NCI-H2196 (cell line): ENCODE measurements at regions not wholly inside any gene's neighbourhood (a gene's known extent, or its start where the extent isn't known, plus 50 kb on each side); places are given as distances from the start of the nearest gene placed in this dataset.

Experiments used
- DNase-seq: peaks from one replicate; lab custom pipeline; 2025; ENCODE audit not compliant: unreplicated experiment; lab: John Stamatoyannopoulos, UW

GRCh38 chr4:123832173-123833026 lies 435.8 kb downstream of the SPRY1 start:
- DNase-seq = no peak

DNA sequence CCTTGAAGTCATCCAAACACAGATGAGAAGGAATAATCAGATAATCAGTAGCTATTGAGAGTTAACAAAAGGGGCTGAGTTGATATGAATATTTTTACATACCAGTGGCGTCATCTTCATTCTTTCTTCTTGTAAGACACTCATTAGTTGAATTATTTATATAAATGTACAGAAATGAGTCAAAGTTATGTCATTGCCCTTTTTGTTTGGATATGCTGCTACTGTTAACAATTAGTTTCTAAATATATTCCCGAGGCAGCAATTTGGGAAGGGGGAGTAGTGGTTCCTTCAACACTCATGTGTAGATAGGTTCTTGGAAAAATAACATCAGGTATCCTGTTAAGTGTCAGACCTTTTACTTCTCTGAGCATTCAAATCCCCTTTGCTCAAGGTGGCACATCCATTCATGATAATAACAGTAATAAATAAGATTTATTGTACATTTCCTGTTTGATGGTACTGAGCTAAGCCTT lies 436.6 kb downstream of the SPRY1 start:
- no peak for DNase-seq

GRCh38 chr4:123835831-123836590 lies 439.4 kb downstream of the SPRY1 start:
- DNase-seq = no peak

DNA sequence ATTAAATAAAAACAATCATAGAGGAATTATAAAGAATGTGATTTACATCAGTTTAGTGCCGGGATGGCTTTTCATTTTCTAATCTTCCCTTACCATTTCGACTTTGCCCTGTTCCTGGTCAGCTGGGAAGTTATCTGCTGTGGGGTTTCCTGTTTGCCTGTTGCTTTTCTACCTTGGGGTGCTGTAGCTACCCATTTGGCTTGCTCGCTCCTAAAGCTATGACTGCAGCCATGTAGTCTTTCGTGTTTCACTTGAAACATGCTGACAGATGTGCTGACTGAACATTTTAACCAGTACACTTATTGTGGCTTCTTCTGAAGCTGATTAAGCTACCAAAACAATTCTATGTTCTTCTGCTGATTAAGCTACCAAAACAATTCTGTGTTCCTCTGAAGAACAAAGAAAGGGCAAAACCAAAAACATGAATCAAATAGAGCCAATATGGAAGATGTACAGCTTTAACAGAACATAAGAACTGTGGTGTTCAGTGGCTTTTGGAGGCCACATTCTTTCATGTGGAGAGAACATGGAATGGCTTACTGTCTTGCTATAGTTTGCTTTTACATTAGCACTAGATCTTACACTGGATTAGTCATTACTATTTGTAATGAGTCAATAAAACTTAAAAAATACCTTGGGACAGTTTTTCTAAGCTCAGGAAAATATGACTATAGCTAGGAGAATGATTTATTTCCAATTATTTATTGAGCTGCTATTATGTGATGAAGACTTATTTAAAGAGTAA lies 440.4 kb downstream of the SPRY1 start:
- DNase-seq = no peak

DNA sequence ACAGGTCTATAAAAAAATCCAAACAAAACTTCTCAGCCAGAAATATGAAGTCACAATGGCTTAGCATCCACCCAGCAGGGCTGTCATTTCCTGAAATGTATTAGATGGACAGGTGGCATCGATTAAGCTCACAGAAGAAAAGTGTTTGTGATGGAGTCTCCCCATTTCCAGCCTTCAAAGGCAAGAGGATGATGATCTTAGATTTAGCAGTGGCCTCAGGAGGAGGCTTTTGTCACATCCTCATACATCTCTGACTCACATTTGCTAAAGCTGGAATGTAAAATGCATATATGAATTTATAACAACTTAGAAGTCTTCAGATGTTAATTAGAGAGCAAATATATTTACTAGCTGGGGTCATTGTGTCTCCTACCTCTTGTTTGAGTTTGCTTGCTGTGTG lies 441.9 kb downstream of the SPRY1 start:
- no peak for DNase-seq

DNA sequence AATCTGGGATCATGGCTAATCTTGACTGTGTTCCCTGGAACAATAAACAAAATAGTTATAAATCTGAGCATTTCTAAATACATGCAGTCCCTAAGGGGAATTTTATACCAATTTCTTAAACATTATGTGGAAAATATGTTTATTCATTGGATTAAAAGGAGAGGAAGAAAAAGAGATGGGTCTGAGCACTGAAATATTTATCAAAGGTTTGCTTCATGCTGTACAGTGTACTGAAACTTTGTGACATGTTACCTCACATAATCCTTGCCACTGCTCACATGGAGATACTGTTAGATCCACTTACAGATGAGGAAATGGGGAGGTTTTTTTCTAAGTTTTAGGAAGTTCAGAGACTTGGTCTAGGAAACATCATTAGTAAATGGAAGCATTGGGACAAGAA lies 443.6 kb downstream of the SPRY1 start:
- no peak for DNase-seq

DNA sequence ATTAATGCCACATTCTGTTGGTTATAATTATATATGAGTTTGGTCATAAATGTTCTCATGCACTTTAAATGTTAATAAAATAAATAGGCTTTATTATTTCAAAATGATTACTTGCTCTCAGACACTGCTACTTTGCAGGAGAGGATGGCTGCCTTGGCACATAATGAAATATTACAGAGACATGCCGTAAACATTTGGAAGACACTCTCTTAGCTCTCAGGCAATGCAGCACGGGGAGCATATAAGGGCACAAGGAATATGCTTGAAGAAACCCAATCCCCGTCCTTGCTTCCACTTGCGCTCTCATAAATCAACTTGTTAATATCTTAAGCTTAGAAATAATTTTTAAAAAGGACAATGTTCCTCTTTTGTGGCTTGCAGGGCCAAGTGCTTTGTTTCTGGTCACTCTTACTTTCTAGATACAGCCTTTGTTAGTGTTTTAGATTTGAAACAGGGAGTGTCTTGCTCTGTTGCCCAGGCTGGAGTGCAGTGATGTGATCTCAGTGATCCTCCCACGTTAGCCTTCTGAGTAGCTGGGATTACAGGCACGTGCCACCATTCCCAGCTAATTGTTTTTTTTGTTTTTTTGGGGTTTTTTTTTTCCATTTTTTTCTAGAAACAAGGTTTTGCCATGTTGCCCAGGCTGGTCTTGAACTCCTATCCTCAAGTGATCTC lies 445.0 kb downstream of the SPRY1 start:
- no peak for DNase-seq

DNA sequence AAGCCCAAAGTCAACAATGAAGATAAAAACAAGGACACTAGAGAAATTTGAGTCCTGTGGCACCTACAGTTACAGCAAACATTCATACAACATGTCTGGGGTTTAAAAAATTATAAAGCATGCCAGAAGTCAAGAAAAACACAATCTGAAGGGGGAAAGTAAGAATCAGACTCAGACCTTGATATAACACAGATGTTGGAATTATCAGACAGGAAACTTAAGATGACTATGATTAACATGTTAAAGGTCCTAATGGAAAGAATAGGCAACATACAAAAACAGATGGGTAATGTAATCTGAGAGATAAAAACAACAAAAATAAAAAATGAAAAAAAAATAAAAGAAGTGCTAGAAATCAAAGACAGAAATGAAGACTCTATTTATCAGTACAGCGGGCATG lies 446.5 kb downstream of the SPRY1 start:
- no peak for DNase-seq

- no peak for DNase-seq
Observed at GRCh38 chr4:123844374-123844773, 447.8 kb downstream of the SPRY1 start.

GRCh38 chr4:123846092-123846491 lies 449.5 kb downstream of the SPRY1 start:
- DNase-seq = no peak

- no peak for DNase-seq
Observed at GRCh38 chr4:123846561-123846960, 450.0 kb downstream of the SPRY1 start.

- no peak for DNase-seq
Observed at GRCh38 chr4:123848606-123849005, 452.0 kb downstream of the SPRY1 start.

GRCh38 chr4:123849495-123849894 lies 452.9 kb downstream of the SPRY1 start:
- DNase-seq = no peak

GRCh38 chr4:123851521-123851920 lies 454.9 kb downstream of the SPRY1 start:
- no peak for DNase-seq

DNA sequence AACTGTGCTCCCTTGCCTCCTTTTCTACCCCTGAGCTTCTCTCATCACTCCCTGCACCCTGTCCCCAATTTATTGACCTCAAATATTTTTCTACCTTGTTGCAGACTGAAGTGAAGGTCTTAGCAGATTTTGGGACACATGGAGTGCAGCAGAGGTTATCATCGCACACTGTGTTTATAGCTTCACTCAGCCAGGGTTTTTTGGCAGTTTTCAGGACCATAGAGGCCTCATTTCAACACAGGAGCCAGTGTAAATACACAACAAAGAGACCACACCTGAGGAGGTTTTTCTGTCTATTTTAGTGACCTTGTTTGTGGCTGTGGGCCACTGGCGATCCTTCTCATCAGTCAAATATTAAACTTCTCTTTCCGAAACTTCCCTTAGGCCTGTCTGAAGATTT lies 457.1 kb downstream of the SPRY1 start:
- no peak for DNase-seq

DNA sequence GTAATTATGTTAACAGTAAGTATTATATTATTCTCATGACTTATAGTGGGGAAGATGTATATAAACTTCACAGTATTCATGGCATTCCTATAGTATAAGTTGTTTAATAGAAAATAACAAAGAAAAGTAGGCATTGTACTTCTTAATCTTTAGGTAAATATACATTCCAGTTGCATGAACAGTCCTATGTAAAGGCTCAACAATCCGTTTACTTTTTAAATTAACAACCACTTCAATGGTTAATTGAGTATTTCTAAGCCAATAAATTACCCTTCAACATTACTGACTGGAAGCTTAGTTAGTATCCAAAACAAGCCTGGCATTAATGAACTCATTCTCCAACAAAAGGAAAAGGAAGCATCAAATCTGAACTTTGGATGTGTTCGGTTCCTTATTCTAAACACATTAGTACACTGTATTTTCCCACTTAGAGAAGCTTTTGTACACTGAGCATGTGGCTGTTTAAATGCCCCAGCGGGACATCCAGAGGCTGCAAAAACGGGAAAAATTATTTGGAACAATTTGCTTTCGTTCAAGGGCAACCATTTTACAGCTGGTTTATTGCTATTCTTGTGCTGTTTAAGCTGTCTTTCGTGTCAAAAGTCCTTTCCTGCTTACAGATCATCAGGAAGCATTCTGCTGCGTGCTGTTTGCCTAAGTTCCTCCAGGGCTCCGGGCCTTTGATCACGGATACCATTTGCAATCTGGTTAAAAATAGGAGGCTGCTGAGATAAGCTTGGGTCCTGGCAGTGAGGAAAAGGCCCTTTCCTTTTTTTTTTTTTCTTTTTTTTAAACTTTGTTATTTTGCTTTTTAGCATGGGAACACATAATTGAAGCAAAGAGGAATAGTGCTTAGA lies 460.3 kb downstream of the SPRY1 start:
- no peak for DNase-seq

DNA sequence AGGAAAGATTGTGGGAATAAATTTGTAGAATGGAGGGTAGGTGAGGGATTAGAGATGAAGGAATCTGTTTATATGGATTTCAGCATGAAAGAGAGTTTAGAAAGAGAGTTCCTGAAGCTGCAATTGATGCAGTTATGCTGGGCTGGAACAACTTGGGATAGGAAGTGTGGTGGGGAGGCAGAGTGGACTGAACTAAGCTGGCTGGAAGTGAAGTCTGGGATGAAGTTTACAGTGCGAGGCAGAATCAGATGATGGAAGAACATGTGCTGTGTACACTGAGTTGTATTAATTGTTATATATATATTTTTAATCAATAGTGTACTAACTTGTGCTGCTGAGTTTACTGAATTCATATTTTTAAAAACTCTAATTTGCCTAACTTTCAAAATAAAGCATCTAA lies 461.9 kb downstream of the SPRY1 start:
- DNase-seq = no peak

DNA sequence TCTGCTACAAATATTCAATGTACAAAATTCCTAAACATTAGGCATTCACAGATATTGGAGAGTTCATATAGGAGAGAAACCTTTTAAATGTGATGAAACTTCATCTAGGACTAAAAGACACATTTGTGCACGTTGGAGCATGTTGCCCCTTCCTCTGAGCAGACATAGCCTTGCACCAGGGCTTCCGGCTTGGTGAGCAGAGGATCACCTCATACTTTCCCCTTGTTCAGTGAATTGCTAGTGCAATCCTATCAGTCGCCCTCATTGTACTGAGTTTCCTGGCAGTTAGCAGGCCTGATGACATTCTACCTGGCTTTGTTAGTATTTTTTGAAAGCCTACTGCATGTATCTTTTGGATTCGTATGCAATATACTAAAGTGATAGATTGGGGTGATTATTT lies 466.2 kb downstream of the SPRY1 start:
- no peak for DNase-seq

DNA sequence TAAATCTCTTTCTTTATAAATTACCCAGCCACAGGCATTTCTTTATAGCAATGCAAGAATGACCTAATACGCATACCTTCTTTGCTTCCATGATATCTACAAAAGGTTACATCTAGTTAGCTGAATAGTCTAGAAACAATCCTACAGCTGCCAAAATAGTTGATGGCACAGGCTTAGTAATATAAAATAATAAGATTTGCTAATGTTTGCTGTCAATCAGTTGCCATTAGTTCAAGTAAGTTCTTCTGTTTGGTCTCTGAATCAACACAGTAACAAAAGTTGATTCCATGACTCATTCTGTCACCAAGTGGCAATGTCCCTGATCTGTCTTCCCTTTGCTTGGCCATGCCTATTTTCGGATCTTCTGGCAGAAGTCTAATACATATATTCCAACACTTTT lies 470.2 kb downstream of the SPRY1 start:
- DNase-seq = no peak
